ENCODE measurements at regions not wholly inside any gene's neighbourhood (a gene's known extent, or its start where the extent isn't known, plus 50 kb on each side); places are given as distances from the start of the nearest gene placed in this dataset.
"Not testable (repeated sequence)": the region's sequence is repeated elsewhere in the genome, so short reads cannot be mapped to it uniquely, and the experiment has no call there.

- ATAC-seq; H3K4me1 Mint-ChIP-seq; DNase-seq (ENCODE audit: low spot score in 2 of 2); H3K4me3 Mint-ChIP-seq; H3K36me3 Mint-ChIP-seq; H3K27ac Mint-ChIP-seq: not testable (repeated sequence)
- peaks cover 24% of the 10 kb centered on the region for H3K9me3 Mint-ChIP-seq
Measured at GRCh38 chr20:29330429-29331115, 1926.9 kb upstream of the DEFB115 start.

- Mint-ChIP-seq H3K36me3 (no peaks in the 10 kb centered on the region), H3K27ac (no peak overlapping the region), H3K9me3 (peaks cover 24% of the 10 kb centered on the region), H3K4me1 (no peaks in the 10 kb centered on the region), H3K4me3 (no peak overlapping the region)
- ATAC-seq: no peak
- DNase-seq (ENCODE audit: low spot score in 2 of 2): no peak
Measured at GRCh38 chr20:29349836-29350235, 1907.6 kb upstream of the DEFB115 start.

- H3K9me3 Mint-ChIP-seq: peaks cover 17% of the 10 kb centered on the region
- H3K4me3 Mint-ChIP-seq; H3K36me3 Mint-ChIP-seq; DNase-seq (ENCODE audit: low spot score in 2 of 2); ATAC-seq; H3K27ac Mint-ChIP-seq; H3K4me1 Mint-ChIP-seq: not testable (repeated sequence)
Measured at GRCh38 chr20:29375937-29376336, 1881.5 kb upstream of the DEFB115 start.

GRCh38 chr20:29392853-29393252 lies 1864.6 kb upstream of the DEFB115 start:
- H3K9me3 Mint-ChIP-seq: peaks cover 12% of the 10 kb centered on the region
- H3K27ac Mint-ChIP-seq; H3K4me1 Mint-ChIP-seq; DNase-seq (ENCODE audit: low spot score in 2 of 2); H3K36me3 Mint-ChIP-seq; ATAC-seq; H3K4me3 Mint-ChIP-seq: not testable (repeated sequence)

GRCh38 chr20:29408034-29408695 lies 1849.3 kb upstream of the DEFB115 start:
- Mint-ChIP-seq H3K4me1 (no peaks in the 10 kb centered on the region), H3K27ac (no peak overlapping the region), H3K36me3 (no peaks in the 10 kb centered on the region), H3K9me3 (peaks cover 20% of the 10 kb centered on the region), H3K4me3 (no peak overlapping the region)
- DNase-seq (ENCODE audit: low spot score in 2 of 2) (no peak), ATAC-seq (peak; percentile 35)

- DNase-seq (ENCODE audit: low spot score in 2 of 2); ATAC-seq; H3K4me1 Mint-ChIP-seq; H3K4me3 Mint-ChIP-seq; H3K27ac Mint-ChIP-seq; H3K36me3 Mint-ChIP-seq: not testable (repeated sequence)
- H3K9me3 Mint-ChIP-seq: peaks cover 23% of the 10 kb centered on the region
Measured at GRCh38 chr20:29408707-29409106, 1848.8 kb upstream of the DEFB115 start.

GRCh38 chr20:29409160-29409689 lies 1848.2 kb upstream of the DEFB115 start:
- not testable (repeated sequence) for H3K4me1 Mint-ChIP-seq; H3K36me3 Mint-ChIP-seq; ATAC-seq; H3K4me3 Mint-ChIP-seq; DNase-seq (ENCODE audit: low spot score in 2 of 2); H3K27ac Mint-ChIP-seq
- H3K9me3 Mint-ChIP-seq: peaks cover 23% of the 10 kb centered on the region

- ATAC-seq: no peak
- H3K4me1 Mint-ChIP-seq: no peaks in the 10 kb centered on the region
- no peaks in the 10 kb centered on the region for H3K36me3 Mint-ChIP-seq
- H3K27ac Mint-ChIP-seq: no peak overlapping the region
- DNase-seq (ENCODE audit: low spot score in 2 of 2): no peak
- H3K9me3 Mint-ChIP-seq: peaks cover 18% of the 10 kb centered on the region
- no peak overlapping the region for H3K4me3 Mint-ChIP-seq
Measured at GRCh38 chr20:29409833-29410805, 1847.3 kb upstream of the DEFB115 start.

- H3K27ac Mint-ChIP-seq: no peak overlapping the region
- H3K36me3 Mint-ChIP-seq: no peaks in the 10 kb centered on the region
- no peak for DNase-seq (ENCODE audit: low spot score in 2 of 2)
- no peaks in the 10 kb centered on the region for H3K4me1 Mint-ChIP-seq
- ATAC-seq: peak; percentile 44
- no peak overlapping the region for H3K4me3 Mint-ChIP-seq
- peaks cover 18% of the 10 kb centered on the region for H3K9me3 Mint-ChIP-seq
Measured at GRCh38 chr20:29410806-29411457, 1846.5 kb upstream of the DEFB115 start.

- DNase-seq (ENCODE audit: low spot score in 2 of 2); H3K4me3 Mint-ChIP-seq; H3K4me1 Mint-ChIP-seq; H3K27ac Mint-ChIP-seq; H3K36me3 Mint-ChIP-seq: not testable (repeated sequence)
- H3K9me3 Mint-ChIP-seq: peaks cover 21% of the 10 kb centered on the region
- peak; percentile 36 for ATAC-seq
Measured at GRCh38 chr20:29411458-29411820, 1846.0 kb upstream of the DEFB115 start.

GRCh38 chr20:29419378-29419777 lies 1838.1 kb upstream of the DEFB115 start:
- H3K9me3 Mint-ChIP-seq: peaks cover 11% of the 10 kb centered on the region
- no peak overlapping the region for H3K4me3 Mint-ChIP-seq
- H3K36me3 Mint-ChIP-seq: no peaks in the 10 kb centered on the region
- H3K27ac Mint-ChIP-seq: no peak overlapping the region
- ATAC-seq (peak; percentile 21), DNase-seq (ENCODE audit: low spot score in 2 of 2) (no peak)
- H3K4me1 Mint-ChIP-seq: no peaks in the 10 kb centered on the region

GRCh38 chr20:29427201-29428060 lies 1830.0 kb upstream of the DEFB115 start:
- DNase-seq (ENCODE audit: low spot score in 2 of 2) (no peak), ATAC-seq (no peak)
- Mint-ChIP-seq H3K9me3 (peaks cover 2% of the 10 kb centered on the region), H3K4me1 (no peaks in the 10 kb centered on the region), H3K36me3 (no peaks in the 10 kb centered on the region), H3K27ac (no peak overlapping the region), H3K4me3 (no peak overlapping the region)

GRCh38 chr20:29430531-29430930 lies 1826.9 kb upstream of the DEFB115 start:
- no peaks in the 10 kb centered on the region for H3K9me3 Mint-ChIP-seq
- ATAC-seq: no peak

GRCh38 chr20:29440721-29441120 lies 1816.7 kb upstream of the DEFB115 start:
- H3K36me3 Mint-ChIP-seq; ATAC-seq; H3K4me3 Mint-ChIP-seq; H3K9me3 Mint-ChIP-seq; H3K4me1 Mint-ChIP-seq; DNase-seq (ENCODE audit: low spot score in 2 of 2); H3K27ac Mint-ChIP-seq: not testable (repeated sequence)

More at GRCh38 chr20:29430531-29430930, 1826.9 kb upstream of the DEFB115 start:
- no peak for DNase-seq (ENCODE audit: low spot score in 2 of 2)
- Mint-ChIP-seq H3K4me3 (no peak overlapping the region), H3K27ac (no peak overlapping the region), H3K4me1 (no peaks in the 10 kb centered on the region), H3K36me3 (no peaks in the 10 kb centered on the region)

All from stimulated activated effector memory CD8-positive, alpha-beta T cell treated with anti-CD3 and anti-CD28 coated beads, Interleukin-12 subunit alpha, Interleukin-12 subunit beta, amount 100 ng/mL, for 72 hours (primary cell).